Gastrocnemius medialis (tissue), 4 donors: ENCODE measurements at regions not wholly inside any gene's neighbourhood (a gene's known extent, or its start where the extent isn't known, plus 50 kb on each side); places are given as distances from the start of the nearest gene placed in this dataset.

ENCODE experiments used
- POLR2A ChIP-seq, 2 donors: fragments of 450-650 bp; IDR thresholded peaks; one replicate each; pipeline ENCODE4 v1.6.1; 2017; ENCODE audit warnings: antibody characterized with exemption in 2 of 2, mild to moderate bottlenecking in 2 of 2, moderate library complexity in 2 of 2
- TF ChIP-seq, protein P1 (sequence below), 5 experiments: fragments of 450-650 bp in 3 of 5; fragments of 200-600 bp in 2 of 5; sonication (generic) in 2 of 5; IDR thresholded peaks in 4 of 5; conservative IDR thresholded peaks in 1 of 5; 1 replicate in 4 of 5; 2 replicates in 1 of 5; pipeline ENCODE4 v1.5.1; 2016 to 2019; ENCODE audit warnings: antibody characterized with exemption in 5 of 5, mild to moderate bottlenecking in 3 of 5, moderate library complexity in 3 of 5

DNA sequence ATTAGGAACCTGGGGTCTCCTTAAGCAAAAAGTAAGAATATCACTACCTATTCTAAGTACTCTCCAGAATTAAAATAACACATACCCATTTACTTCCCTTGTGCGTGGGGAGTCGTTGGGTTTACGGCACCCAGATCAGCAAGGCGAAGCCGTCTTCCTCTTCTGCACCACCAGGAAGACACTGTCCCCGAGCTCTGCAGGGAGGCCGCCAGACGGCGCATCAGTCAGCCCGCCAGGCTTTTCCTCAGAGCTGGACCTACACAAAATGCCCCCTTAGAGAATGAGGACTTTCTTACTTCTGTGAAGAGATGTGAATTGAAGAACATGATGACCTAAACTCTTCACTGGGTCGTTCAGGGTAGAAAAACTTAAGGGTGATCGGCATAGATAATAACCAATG lies 526.5 kb downstream of the GALR1 start:
- TF ChIP-seq, protein P1, sequence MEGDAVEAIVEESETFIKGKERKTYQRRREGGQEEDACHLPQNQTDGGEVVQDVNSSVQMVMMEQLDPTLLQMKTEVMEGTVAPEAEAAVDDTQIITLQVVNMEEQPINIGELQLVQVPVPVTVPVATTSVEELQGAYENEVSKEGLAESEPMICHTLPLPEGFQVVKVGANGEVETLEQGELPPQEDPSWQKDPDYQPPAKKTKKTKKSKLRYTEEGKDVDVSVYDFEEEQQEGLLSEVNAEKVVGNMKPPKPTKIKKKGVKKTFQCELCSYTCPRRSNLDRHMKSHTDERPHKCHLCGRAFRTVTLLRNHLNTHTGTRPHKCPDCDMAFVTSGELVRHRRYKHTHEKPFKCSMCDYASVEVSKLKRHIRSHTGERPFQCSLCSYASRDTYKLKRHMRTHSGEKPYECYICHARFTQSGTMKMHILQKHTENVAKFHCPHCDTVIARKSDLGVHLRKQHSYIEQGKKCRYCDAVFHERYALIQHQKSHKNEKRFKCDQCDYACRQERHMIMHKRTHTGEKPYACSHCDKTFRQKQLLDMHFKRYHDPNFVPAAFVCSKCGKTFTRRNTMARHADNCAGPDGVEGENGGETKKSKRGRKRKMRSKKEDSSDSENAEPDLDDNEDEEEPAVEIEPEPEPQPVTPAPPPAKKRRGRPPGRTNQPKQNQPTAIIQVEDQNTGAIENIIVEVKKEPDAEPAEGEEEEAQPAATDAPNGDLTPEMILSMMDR (IDR thresholded peaks at IDR 0.05 in 4 of 5, conservative IDR thresholded peaks at IDR 0.05 in 1 of 5), result no peak
- TF ChIP-seq POLR2A (IDR thresholded peaks at IDR 0.05), result no peak
